GM21786 (cell line): ENCODE measurements at regions not wholly inside any gene's neighbourhood (a gene's known extent, or its start where the extent isn't known, plus 50 kb on each side); places are given as distances from the start of the nearest gene placed in this dataset.
A peak's percentile ranks its signal among the peaks of the same experiment; 100 is the strongest.
"Not testable (repeated sequence)": the region's sequence is repeated elsewhere in the genome, so short reads cannot be mapped to it uniquely, and the experiment has no call there.

ENCODE experiments used
- ATAC-seq: cut with Tn5 transposase; IDR thresholded peaks from one replicate; pipeline ENCODE4 v1.9.1; 2021; ENCODE audit not compliant: unreplicated experiment

DNA sequence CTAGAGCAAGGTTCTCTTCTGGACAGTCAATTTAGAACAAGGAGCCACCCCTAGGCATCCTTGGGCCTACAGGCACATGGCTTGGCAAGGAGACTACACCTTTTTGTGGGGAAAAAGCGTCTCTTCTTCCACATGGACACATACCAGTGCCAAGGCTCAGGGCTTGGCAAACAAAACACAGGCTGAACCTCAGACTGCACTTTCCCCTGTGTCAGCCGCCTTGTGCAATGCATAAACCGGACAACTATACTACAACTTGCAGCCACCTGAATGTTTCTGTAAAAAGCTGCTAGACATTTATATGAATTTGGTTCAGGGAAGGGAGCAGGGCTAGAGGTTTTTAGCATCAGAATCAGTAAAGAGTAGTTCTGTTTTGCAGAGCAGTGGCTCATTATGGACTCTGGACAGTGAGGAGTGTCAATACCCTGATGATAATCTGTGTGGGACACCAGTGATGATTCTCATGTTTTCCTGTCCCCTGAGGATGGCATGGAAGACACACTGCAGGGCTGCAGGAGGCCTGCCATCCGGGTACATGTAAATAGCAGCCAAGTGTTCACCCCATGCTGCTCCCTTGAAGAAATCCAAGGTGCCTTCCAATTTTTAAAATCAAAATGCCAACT, 118.9 kb downstream of the GATA3 start:
- no peak for ATAC-seq

DNA sequence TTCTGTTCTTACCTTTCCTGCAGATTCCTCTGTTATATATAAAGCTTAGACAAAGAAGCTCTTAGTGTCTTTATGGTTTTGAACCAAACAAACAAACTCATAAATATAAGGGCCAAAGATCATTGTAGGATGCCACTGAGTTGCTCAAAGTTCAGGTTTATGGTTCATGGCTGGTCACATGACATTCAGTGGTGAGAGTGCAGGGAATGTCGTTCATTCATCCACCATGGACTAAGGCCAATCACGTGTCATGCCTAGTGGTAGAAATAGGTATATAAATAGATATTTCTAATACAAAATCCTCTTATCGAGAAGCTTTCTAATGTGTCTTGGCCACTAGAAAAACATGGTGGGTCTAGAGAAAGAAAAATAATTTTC, 119.4 kb downstream of the GATA3 start:
- no peak for ATAC-seq

- no peak for ATAC-seq
Measured at GRCh38 chr10:8174762-8175161, 120.3 kb downstream of the GATA3 start.

GRCh38 chr10:8177526-8177925, 123.0 kb downstream of the GATA3 start:
- not testable (repeated sequence) for ATAC-seq

- not testable (repeated sequence) for ATAC-seq
Measured at GRCh38 chr10:8179773-8180172, 125.3 kb downstream of the GATA3 start.

GRCh38 chr10:8180360-8181109, 126.0 kb downstream of the GATA3 start:
- ATAC-seq, result no peak

DNA sequence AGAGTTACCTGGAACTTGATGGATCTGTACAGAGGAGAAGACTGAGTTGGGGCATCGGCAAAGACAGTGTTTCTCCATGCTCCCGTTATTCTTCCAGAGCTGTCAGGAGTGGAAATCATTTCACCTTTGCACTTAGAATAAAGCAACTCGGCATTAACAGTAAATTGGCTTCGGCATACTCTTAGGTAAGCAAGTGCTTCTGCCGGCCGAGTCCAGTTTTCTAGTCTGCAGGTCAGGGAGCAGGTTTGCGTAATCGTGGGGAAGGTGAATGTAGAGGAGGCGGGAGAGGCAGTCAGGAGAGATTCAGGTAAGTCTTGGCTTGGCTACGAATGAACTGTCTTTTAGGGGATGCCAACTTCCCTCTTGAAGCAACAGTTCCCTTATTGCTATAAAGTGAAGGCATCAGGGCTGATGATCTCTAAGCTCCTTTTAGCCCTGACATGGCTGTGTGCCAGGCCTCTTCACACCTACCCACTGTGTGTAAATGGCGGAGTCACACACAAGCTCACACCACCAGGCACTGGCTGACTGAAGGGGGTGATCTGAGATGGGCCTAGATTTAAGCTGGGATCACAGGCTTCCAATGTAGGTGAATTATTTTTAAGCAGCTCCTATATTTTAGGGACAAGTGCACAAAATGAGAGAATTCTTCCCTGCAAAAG, 127.1 kb downstream of the GATA3 start:
- ATAC-seq, result no peak

DNA sequence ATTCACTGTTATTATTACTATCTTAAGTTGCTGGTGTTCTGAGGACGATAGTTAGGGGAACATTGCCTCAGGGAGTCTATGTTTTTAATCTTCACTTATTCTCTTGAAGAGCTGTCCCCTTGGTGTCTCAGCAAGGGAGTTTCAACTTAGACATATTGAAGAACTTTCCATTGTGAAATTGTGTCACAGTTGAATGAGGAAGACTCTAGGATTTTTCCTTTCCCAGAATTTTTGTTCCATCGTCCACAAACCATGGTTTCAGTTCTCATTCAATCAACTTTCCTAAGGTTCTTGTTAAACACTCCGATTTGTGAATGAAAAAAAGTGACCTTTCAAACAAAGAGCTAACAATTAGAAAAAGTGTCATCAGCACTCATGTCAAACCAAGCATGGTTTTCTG, 128.3 kb downstream of the GATA3 start:
- ATAC-seq, result no peak

GRCh38 chr10:8183241-8183704, 128.8 kb downstream of the GATA3 start:
- ATAC-seq, result peak; percentile 61

GRCh38 chr10:8187171-8187666, 132.7 kb downstream of the GATA3 start:
- ATAC-seq, result no peak

GRCh38 chr10:8189458-8189857, 135.0 kb downstream of the GATA3 start:
- no peak for ATAC-seq

- no peak for ATAC-seq
Measured at GRCh38 chr10:8192301-8192700, 137.8 kb downstream of the GATA3 start.

DNA sequence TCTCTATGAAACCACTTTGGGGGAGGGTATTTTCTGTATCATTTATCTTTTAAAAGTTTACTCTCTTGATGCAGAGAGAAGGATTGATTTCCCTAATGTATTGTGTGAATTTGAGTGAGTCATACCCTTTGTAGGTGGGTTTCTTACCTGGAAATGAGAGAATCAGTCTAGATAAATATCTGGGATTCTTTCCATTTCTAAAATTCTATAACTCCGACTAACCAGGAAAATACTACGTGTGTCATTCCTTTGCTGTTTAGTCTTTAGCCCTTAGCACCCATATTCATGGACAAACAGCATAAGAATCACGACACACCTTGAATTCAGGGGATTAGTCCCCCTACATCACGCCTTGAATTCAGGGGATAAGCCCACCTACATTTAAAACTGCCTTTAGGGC, 139.1 kb downstream of the GATA3 start:
- no peak for ATAC-seq

DNA sequence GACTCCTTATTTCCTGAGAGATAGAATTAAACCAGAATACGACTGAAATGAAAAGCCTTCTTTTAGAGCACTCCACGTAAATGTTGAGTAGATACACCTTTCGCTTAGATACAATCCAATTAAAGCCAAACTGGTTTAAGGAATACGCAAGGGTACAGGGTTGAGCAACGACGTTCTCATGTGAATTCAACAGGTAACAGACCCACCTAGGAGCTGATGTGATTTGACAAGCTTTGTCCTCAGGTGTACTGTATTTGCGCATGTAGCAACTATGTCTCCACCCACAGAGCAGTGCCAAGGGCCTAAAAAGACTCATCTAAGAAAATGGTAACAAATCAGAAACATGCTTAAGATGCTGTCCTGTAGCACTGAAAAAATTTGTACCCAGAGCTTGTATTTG, 139.6 kb downstream of the GATA3 start:
- ATAC-seq, result no peak

DNA sequence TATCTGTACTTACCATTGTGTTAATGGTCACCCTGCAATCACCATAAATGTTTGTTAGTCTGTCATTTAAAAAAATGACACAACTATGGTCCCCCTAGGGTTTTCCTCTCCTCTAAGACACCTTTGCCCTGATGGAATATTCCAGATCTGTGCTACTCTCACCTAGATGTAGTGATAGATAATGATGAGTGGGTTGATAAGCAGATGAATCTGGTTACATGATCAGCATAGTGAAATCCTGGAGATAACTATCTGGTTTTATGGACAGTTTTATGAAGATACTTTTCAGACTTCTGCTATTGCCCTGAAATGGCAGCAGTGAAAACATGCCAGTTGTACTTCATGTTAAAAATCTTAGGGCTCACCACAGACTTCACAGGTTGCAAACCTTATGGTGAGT, 152.4 kb downstream of the GATA3 start:
- no peak for ATAC-seq

GRCh38 chr10:8211631-8212030, 157.1 kb downstream of the GATA3 start:
- no peak for ATAC-seq

- no peak for ATAC-seq
Measured at GRCh38 chr10:8213735-8214134, 159.2 kb downstream of the GATA3 start.

GRCh38 chr10:8214587-8214986, 160.1 kb downstream of the GATA3 start:
- ATAC-seq, result no peak

DNA sequence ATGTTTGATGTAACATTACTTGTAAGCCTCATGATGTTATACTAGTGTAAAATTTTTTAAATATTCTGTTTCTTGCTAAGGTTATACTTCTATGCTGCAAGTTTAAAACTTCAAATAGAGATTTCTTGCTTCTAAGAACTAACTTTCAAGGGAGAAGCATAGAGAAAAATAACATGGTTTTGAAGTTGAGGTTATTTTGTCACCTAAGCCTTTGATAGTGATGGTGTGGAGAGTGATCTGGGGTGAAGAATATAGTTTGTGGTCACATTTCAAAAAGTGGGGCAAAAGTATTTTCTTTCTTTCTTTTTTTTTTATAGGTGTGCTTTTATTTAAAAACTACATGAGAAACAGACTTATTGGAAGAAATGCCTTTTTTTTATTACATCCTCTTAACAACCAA, 162.4 kb downstream of the GATA3 start:
- ATAC-seq, result no peak

DNA sequence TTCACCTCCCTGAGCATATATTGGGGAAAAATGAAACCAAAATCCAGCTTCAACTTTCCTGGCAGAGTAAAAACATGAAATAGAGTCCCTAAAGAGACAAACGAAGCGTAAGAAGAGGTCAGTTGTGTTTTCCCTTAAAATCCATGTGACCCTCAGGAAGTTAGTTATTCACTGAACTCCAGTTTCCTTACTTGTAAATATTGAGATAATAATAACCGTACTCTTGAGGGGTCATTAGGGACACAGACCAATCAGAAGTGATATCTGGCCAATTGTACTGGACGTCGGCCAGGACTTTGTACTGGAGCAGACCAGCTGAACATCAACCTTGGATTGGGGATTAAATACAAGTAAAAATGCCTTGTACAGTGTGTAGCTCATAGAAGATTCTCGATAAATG, 167.0 kb downstream of the GATA3 start:
- ATAC-seq, result no peak

- ATAC-seq, result no peak
Measured at GRCh38 chr10:8224591-8224990, 170.1 kb downstream of the GATA3 start.

DNA sequence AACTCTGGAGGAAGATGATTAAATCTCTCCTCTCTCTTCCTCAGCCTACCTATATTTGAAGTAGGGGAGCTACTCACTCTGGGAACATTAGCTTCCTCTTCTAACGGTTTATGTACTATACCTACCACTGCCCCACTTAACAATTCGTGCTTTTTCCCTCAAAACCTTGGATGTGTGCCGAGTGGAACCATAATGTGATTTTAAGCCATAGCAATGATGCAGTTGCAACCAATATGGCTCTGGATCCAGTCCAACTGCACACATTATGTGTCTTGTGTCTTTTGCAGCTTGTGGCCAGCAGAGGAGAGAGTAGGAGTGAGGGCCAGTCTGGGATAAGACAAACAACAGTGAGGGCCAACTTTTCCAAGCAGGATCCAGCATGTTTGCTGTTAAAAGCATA, 170.7 kb downstream of the GATA3 start:
- ATAC-seq, result no peak
